ENCODE measurements at regions not wholly inside any gene's neighbourhood (a gene's known extent, or its start where the extent isn't known, plus 50 kb on each side); places are given as distances from the start of the nearest gene placed in this dataset.

- Histone ChIP-seq H3K9me3 (ENCODE audit: insufficient read depth, low read length) (no peaks in the 10 kb centered on the region), H3K9ac (ENCODE audit: insufficient read length, low read depth) (no peak overlapping the region), H3K27me3 (ENCODE audit: insufficient read depth, insufficient read length) (no peaks in the 10 kb centered on the region), H3K36me3 (ENCODE audit: insufficient read depth, insufficient read length, low read length) (no peaks in the 10 kb centered on the region), H3K4me1 (ENCODE audit: insufficient read depth, insufficient read length) (peaks cover 3% of the 10 kb centered on the region), H3K4me3 (ENCODE audit: insufficient read length, low read depth) (no peak overlapping the region)
- no peak for DNase-seq (ENCODE audit: low read depth, low spot score)
- TF ChIP-seq SUZ12 (IDR thresholded peaks at IDR 0.05; ENCODE audit: extremely low read depth, insufficient read depth, insufficient read length) (no peak), YY1 (IDR thresholded peaks at IDR 0.05; ENCODE audit: insufficient read depth, insufficient read length) (no peak), ZNF274 (IDR thresholded peaks at IDR 0.05; ENCODE audit: low read depth, low read length) (no peak)
Measured at GRCh38 chr5:8062521-8062920, 193.6 kb downstream of the MTRR start.

- Histone ChIP-seq H3K36me3 (ENCODE audit: insufficient read depth, insufficient read length, low read length) (no peaks in the 10 kb centered on the region), H3K9ac (ENCODE audit: insufficient read length, low read depth) (no peak overlapping the region), H3K4me3 (ENCODE audit: insufficient read length, low read depth) (no peak overlapping the region), H3K4me1 (ENCODE audit: insufficient read depth, insufficient read length) (no peaks in the 10 kb centered on the region), H3K27me3 (ENCODE audit: insufficient read depth, insufficient read length) (no peaks in the 10 kb centered on the region), H3K9me3 (ENCODE audit: insufficient read depth, low read length) (no peaks in the 10 kb centered on the region)
- DNase-seq (ENCODE audit: low read depth, low spot score) = no peak
- TF ChIP-seq SUZ12 (IDR thresholded peaks at IDR 0.05; ENCODE audit: extremely low read depth, insufficient read depth, insufficient read length) = no peak
- no peak for TF ChIP-seq ZNF274 (IDR thresholded peaks at IDR 0.05; ENCODE audit: low read depth, low read length)
- no peak for TF ChIP-seq YY1 (IDR thresholded peaks at IDR 0.05; ENCODE audit: insufficient read depth, insufficient read length)
Measured at GRCh38 chr5:8068078-8068477, 199.1 kb downstream of the MTRR start.

GRCh38 chr5:8070138-8070537, 201.2 kb downstream of the MTRR start:
- no peaks in the 10 kb centered on the region for H3K36me3 ChIP-seq (ENCODE audit: insufficient read depth, insufficient read length, low read length)
- no peak overlapping the region for H3K9ac ChIP-seq (ENCODE audit: insufficient read length, low read depth)
- no peaks in the 10 kb centered on the region for H3K9me3 ChIP-seq (ENCODE audit: insufficient read depth, low read length)
- no peak for DNase-seq (ENCODE audit: low read depth, low spot score)
- H3K27me3 ChIP-seq (ENCODE audit: insufficient read depth, insufficient read length) = no peaks in the 10 kb centered on the region
- H3K4me1 ChIP-seq (ENCODE audit: insufficient read depth, insufficient read length) = no peaks in the 10 kb centered on the region
- no peak overlapping the region for H3K4me3 ChIP-seq (ENCODE audit: insufficient read length, low read depth)
- TF ChIP-seq SUZ12 (IDR thresholded peaks at IDR 0.05; ENCODE audit: extremely low read depth, insufficient read depth, insufficient read length) (no peak), ZNF274 (IDR thresholded peaks at IDR 0.05; ENCODE audit: low read depth, low read length) (no peak), YY1 (IDR thresholded peaks at IDR 0.05; ENCODE audit: insufficient read depth, insufficient read length) (no peak)

- Histone ChIP-seq H3K27me3 (ENCODE audit: insufficient read depth, insufficient read length) (no peaks in the 10 kb centered on the region), H3K4me3 (ENCODE audit: insufficient read length, low read depth) (no peak overlapping the region), H3K9me3 (ENCODE audit: insufficient read depth, low read length) (no peaks in the 10 kb centered on the region), H3K36me3 (ENCODE audit: insufficient read depth, insufficient read length, low read length) (no peaks in the 10 kb centered on the region), H3K9ac (ENCODE audit: insufficient read length, low read depth) (no peak overlapping the region), H3K4me1 (ENCODE audit: insufficient read depth, insufficient read length) (no peaks in the 10 kb centered on the region)
- no peak for DNase-seq (ENCODE audit: low read depth, low spot score)
- TF ChIP-seq SUZ12 (IDR thresholded peaks at IDR 0.05; ENCODE audit: extremely low read depth, insufficient read depth, insufficient read length) = no peak
Measured at GRCh38 chr5:8079056-8079455, 210.1 kb downstream of the MTRR start.

- DNase-seq (ENCODE audit: low read depth, low spot score) = no peak
- H3K9ac ChIP-seq (ENCODE audit: insufficient read length, low read depth) = no peak overlapping the region
- H3K36me3 ChIP-seq (ENCODE audit: insufficient read depth, insufficient read length, low read length) = no peaks in the 10 kb centered on the region
- H3K4me1 ChIP-seq (ENCODE audit: insufficient read depth, insufficient read length) = no peaks in the 10 kb centered on the region
- TF ChIP-seq ZNF274 (IDR thresholded peaks at IDR 0.05; ENCODE audit: low read depth, low read length) (no peak), YY1 (IDR thresholded peaks at IDR 0.05; ENCODE audit: insufficient read depth, insufficient read length) (no peak), SUZ12 (IDR thresholded peaks at IDR 0.05; ENCODE audit: extremely low read depth, insufficient read depth, insufficient read length) (no peak)
- no peaks in the 10 kb centered on the region for H3K9me3 ChIP-seq (ENCODE audit: insufficient read depth, low read length)
- H3K27me3 ChIP-seq (ENCODE audit: insufficient read depth, insufficient read length) = no peaks in the 10 kb centered on the region
- H3K4me3 ChIP-seq (ENCODE audit: insufficient read length, low read depth) = no peak overlapping the region
Measured at GRCh38 chr5:8081179-8081578, 212.2 kb downstream of the MTRR start.

GRCh38 chr5:8093669-8094068, 224.7 kb downstream of the MTRR start:
- Histone ChIP-seq H3K27me3 (ENCODE audit: insufficient read depth, insufficient read length) (no peaks in the 10 kb centered on the region), H3K9ac (ENCODE audit: insufficient read length, low read depth) (no peak overlapping the region), H3K4me3 (ENCODE audit: insufficient read length, low read depth) (no peak overlapping the region), H3K36me3 (ENCODE audit: insufficient read depth, insufficient read length, low read length) (no peaks in the 10 kb centered on the region), H3K4me1 (ENCODE audit: insufficient read depth, insufficient read length) (no peaks in the 10 kb centered on the region), H3K9me3 (ENCODE audit: insufficient read depth, low read length) (no peaks in the 10 kb centered on the region)
- no peak for DNase-seq (ENCODE audit: low read depth, low spot score)
- TF ChIP-seq SUZ12 (IDR thresholded peaks at IDR 0.05; ENCODE audit: extremely low read depth, insufficient read depth, insufficient read length) = no peak

- H3K27me3 ChIP-seq (ENCODE audit: insufficient read depth, insufficient read length) = no peaks in the 10 kb centered on the region
- TF ChIP-seq ZNF274 (IDR thresholded peaks at IDR 0.05; ENCODE audit: low read depth, low read length) (no peak), YY1 (IDR thresholded peaks at IDR 0.05; ENCODE audit: insufficient read depth, insufficient read length) (no peak), SUZ12 (IDR thresholded peaks at IDR 0.05; ENCODE audit: extremely low read depth, insufficient read depth, insufficient read length) (no peak)
- H3K9ac ChIP-seq (ENCODE audit: insufficient read length, low read depth) = no peak overlapping the region
- H3K4me3 ChIP-seq (ENCODE audit: insufficient read length, low read depth) = no peak overlapping the region
- H3K4me1 ChIP-seq (ENCODE audit: insufficient read depth, insufficient read length) = no peaks in the 10 kb centered on the region
- H3K36me3 ChIP-seq (ENCODE audit: insufficient read depth, insufficient read length, low read length) = no peaks in the 10 kb centered on the region
- H3K9me3 ChIP-seq (ENCODE audit: insufficient read depth, low read length) = no peaks in the 10 kb centered on the region
- no peak for DNase-seq (ENCODE audit: low read depth, low spot score)
Measured at GRCh38 chr5:8094304-8094703, 225.4 kb downstream of the MTRR start.

GRCh38 chr5:8097146-8097545, 228.2 kb downstream of the MTRR start:
- H3K9me3 ChIP-seq (ENCODE audit: insufficient read depth, low read length) = no peaks in the 10 kb centered on the region
- no peak for DNase-seq (ENCODE audit: low read depth, low spot score)
- no peaks in the 10 kb centered on the region for H3K4me1 ChIP-seq (ENCODE audit: insufficient read depth, insufficient read length)
- no peaks in the 10 kb centered on the region for H3K27me3 ChIP-seq (ENCODE audit: insufficient read depth, insufficient read length)
- no peaks in the 10 kb centered on the region for H3K36me3 ChIP-seq (ENCODE audit: insufficient read depth, insufficient read length, low read length)
- H3K9ac ChIP-seq (ENCODE audit: insufficient read length, low read depth) = no peak overlapping the region
- no peak overlapping the region for H3K4me3 ChIP-seq (ENCODE audit: insufficient read length, low read depth)
- no peak for TF ChIP-seq YY1 (IDR thresholded peaks at IDR 0.05; ENCODE audit: insufficient read depth, insufficient read length)
- TF ChIP-seq ZNF274 (IDR thresholded peaks at IDR 0.05; ENCODE audit: low read depth, low read length) = no peak
- no peak for TF ChIP-seq SUZ12 (IDR thresholded peaks at IDR 0.05; ENCODE audit: extremely low read depth, insufficient read depth, insufficient read length)
